Fibroblast of lung (primary cell): ENCODE measurements at regions not wholly inside any gene's neighbourhood (a gene's known extent, or its start where the extent isn't known, plus 50 kb on each side); places are given as distances from the start of the nearest gene placed in this dataset.

Experiments used
- EZH2 ChIP-seq: IDR thresholded peaks from 2 replicates; pipeline ENCODE4 v1.5.1; 2012; ENCODE audit warnings: low read length, control low read depth, mild to moderate bottlenecking; ENCODE audit errors: missing control alignments
- TF ChIP-seq, protein P1 (sequence below), 2 donors: IDR thresholded peaks in 1 of 2; conservative IDR thresholded peaks in 1 of 2; 1 replicate in 1 of 2; 2 replicates in 1 of 2; pipeline ENCODE4 v1.5.1; 2011 to 2012; ENCODE audit warnings: low read length in 2 of 2, control low read depth in 1 of 2, inconsistent platforms in 1 of 2, low read depth in 1 of 2, mild to moderate bottlenecking in 1 of 2

DNA sequence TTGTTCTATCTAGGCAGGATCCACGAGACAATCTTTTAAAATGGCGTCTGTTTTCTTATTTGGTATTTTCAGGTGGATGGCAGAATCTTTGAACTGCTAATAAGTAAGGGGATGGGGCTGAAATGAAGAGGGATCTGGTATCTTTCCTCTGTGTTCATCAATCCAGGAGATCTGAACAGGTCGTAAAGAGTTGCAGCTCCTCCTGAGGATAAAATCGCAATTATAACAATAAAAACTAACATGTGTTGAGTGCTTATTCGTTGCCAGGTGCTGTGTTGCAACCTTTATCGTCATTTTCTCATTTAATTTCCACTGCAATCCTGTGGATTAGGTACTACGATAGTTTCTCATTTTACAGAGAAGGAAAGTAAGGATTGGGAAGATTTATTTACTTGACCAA is 134.6 kb upstream of the DPYD start:
- TF ChIP-seq, protein P1, sequence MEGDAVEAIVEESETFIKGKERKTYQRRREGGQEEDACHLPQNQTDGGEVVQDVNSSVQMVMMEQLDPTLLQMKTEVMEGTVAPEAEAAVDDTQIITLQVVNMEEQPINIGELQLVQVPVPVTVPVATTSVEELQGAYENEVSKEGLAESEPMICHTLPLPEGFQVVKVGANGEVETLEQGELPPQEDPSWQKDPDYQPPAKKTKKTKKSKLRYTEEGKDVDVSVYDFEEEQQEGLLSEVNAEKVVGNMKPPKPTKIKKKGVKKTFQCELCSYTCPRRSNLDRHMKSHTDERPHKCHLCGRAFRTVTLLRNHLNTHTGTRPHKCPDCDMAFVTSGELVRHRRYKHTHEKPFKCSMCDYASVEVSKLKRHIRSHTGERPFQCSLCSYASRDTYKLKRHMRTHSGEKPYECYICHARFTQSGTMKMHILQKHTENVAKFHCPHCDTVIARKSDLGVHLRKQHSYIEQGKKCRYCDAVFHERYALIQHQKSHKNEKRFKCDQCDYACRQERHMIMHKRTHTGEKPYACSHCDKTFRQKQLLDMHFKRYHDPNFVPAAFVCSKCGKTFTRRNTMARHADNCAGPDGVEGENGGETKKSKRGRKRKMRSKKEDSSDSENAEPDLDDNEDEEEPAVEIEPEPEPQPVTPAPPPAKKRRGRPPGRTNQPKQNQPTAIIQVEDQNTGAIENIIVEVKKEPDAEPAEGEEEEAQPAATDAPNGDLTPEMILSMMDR (conservative IDR thresholded peaks at IDR 0.05 in 1 of 2, IDR thresholded peaks at IDR 0.05 in 1 of 2; ENCODE audit: low read depth in 1 of 2, low read length in 2 of 2) = no peak
- TF ChIP-seq EZH2 = no peak
